Trophoblast cell (in vitro differentiated cells and primary cell): ENCODE measurements at regions not wholly inside any gene's neighbourhood (a gene's known extent, or its start where the extent isn't known, plus 50 kb on each side); places are given as distances from the start of the nearest gene placed in this dataset.

Experiments
- DNase-seq, 2 donors: peaks; one replicate each; pipeline ENCODE4 v3.0.0-alpha.2; 2016
- H2AFZ ChIP-seq: 2 replicates; pipeline ENCODE4 v1.6.1; 2013; ENCODE audit warnings: low read length, moderate library complexity, mild to moderate bottlenecking; ENCODE audit not compliant: insufficient read depth, poor library complexity
- H2AK5ac ChIP-seq: 2 replicates; pipeline ENCODE4 v1.6.1; 2013; ENCODE audit warnings: mild to moderate bottlenecking, low read length
- H2BK120ac ChIP-seq: 2 replicates; pipeline ENCODE4 v1.6.1; 2013; ENCODE audit warnings: low read length, mild to moderate bottlenecking, moderate library complexity; ENCODE audit not compliant: insufficient read depth, poor library complexity
- H2BK12ac ChIP-seq: 2 replicates; pipeline ENCODE4 v1.6.1; 2013; ENCODE audit warnings: mild to moderate bottlenecking, low read length, moderate library complexity
- H2BK5ac ChIP-seq: 2 replicates; pipeline ENCODE4 v1.6.1; 2013; ENCODE audit warnings: low read length, low read depth, moderate library complexity, mild to moderate bottlenecking; ENCODE audit not compliant: poor library complexity
- H3K14ac ChIP-seq: 2 replicates; pipeline ENCODE4 v1.6.1; 2013; ENCODE audit warnings: mild to moderate bottlenecking, low read length
- H3K18ac ChIP-seq: 2 replicates; pipeline ENCODE4 v1.6.1; 2013; ENCODE audit warnings: mild to moderate bottlenecking, low read length
- H3K23ac ChIP-seq: 2 replicates; pipeline ENCODE4 v1.6.1; 2013; ENCODE audit warnings: low read length
- H3K27ac ChIP-seq: 2 replicates; pipeline ENCODE4 v1.5.1; 2013; ENCODE audit warnings: low read depth, mild to moderate bottlenecking, inconsistent platforms, low read length, moderate library complexity
- H3K27me3 ChIP-seq: 2 replicates; pipeline ENCODE4 v1.6.1; 2013; ENCODE audit warnings: inconsistent platforms, mild to moderate bottlenecking, low read length, moderate library complexity; ENCODE audit not compliant: insufficient read depth
- H3K36me3 ChIP-seq, 2 experiments: 1 replicate in 1 of 2; 2 replicates in 1 of 2; pipeline ENCODE4 v1.6.1; 2013; ENCODE audit warnings: low read length in 2 of 2, mild to moderate bottlenecking in 2 of 2, moderate library complexity in 1 of 2; ENCODE audit not compliant: insufficient read depth in 2 of 2, control insufficient read depth in 1 of 2
- H3K4ac ChIP-seq: 2 replicates; pipeline ENCODE4 v1.6.1; 2013; ENCODE audit warnings: low read depth, mild to moderate bottlenecking, low read length, moderate library complexity
- H3K4me1 ChIP-seq, 2 experiments: 1 replicate in 1 of 2; 2 replicates in 1 of 2; pipeline ENCODE4 v1.6.1; 2013; ENCODE audit warnings: low read length in 2 of 2, mild to moderate bottlenecking in 2 of 2, moderate library complexity in 1 of 2; ENCODE audit not compliant: insufficient read depth in 2 of 2, control insufficient read depth in 1 of 2
- H3K4me2 ChIP-seq: 2 replicates; pipeline ENCODE4 v1.6.1; 2013; ENCODE audit warnings: inconsistent platforms, mild to moderate bottlenecking, low read length, moderate library complexity
- H3K4me3 ChIP-seq: 2 replicates; pipeline ENCODE4 v1.5.1; 2013; ENCODE audit warnings: mild to moderate bottlenecking, low read depth, low read length, inconsistent platforms
- H3K79me1 ChIP-seq: one replicate; pipeline ENCODE4 v1.6.1; 2013; ENCODE audit warnings: low read length
- H3K79me2 ChIP-seq: 2 replicates; pipeline ENCODE4 v1.6.1; 2013; ENCODE audit warnings: low read length, mild to moderate bottlenecking; ENCODE audit not compliant: control insufficient read depth, insufficient read depth, poor library complexity
- H3K9ac ChIP-seq: 2 replicates; pipeline ENCODE4 v1.6.1; 2013; ENCODE audit warnings: mild to moderate bottlenecking, low read length
- H3K9me3 ChIP-seq: 2 replicates; pipeline ENCODE4 v1.6.1; 2013; ENCODE audit warnings: low read depth, mild to moderate bottlenecking, control low read depth, inconsistent platforms, low read length; ENCODE audit not compliant: insufficient read depth
- H4K12ac ChIP-seq: 2 replicates; pipeline ENCODE4 v1.6.1; 2013; ENCODE audit warnings: low read depth, mild to moderate bottlenecking, low read length, moderate library complexity
- H4K8ac ChIP-seq: 2 replicates; pipeline ENCODE4 v1.6.1; 2013; ENCODE audit warnings: low read depth, mild to moderate bottlenecking, low read length, moderate library complexity
- H4K91ac ChIP-seq: one replicate; pipeline ENCODE4 v1.6.1; 2013; ENCODE audit warnings: low read depth, mild to moderate bottlenecking, low read length, moderate library complexity
- WGBS: extraction: QIAGEN DNeasy Blood & Tissue Kit; methylation state at CpG from one replicate; pipeline ENCODE4 v1.1.7; 2013; ENCODE audit warnings: missing lambda C conversion rate; ENCODE audit not compliant: insufficient read length, insufficient coverage; ENCODE audit errors: extremely low coverage; 5-methylcytosine and 5-hydroxymethylcytosine counted together

- Histone ChIP-seq H3K4me1 (peaks cover 0 to 4% of the 10 kb centered on the region in 2 experiments), H3K27me3 (no peaks in the 10 kb centered on the region), H4K91ac (no peak overlapping the region), H2BK12ac (no peak overlapping the region), H2AK5ac (no peak overlapping the region), H3K9ac (no peak overlapping the region), H2BK5ac (no peak overlapping the region), H3K23ac (no peak overlapping the region), H3K79me1 (no peaks in the 10 kb centered on the region), H3K4ac (no peak overlapping the region), H3K27ac (no peak overlapping the region), H3K14ac (no peak overlapping the region), H2BK120ac (no peak overlapping the region), H3K4me2 (no peak overlapping the region), H3K4me3 (no peak overlapping the region), H3K9me3 (peaks cover 1% of the 10 kb centered on the region), H3K79me2 (no peaks in the 10 kb centered on the region), H3K36me3 (no peaks in the 10 kb centered on the region), H3K18ac (no peak overlapping the region), H4K12ac (no peak overlapping the region), H4K8ac (no peak overlapping the region), H2AFZ (no peak overlapping the region)
- no peak for DNase-seq
- WGBS = no CpG with 5 or more reads among the region's 5 CpGs
These were observed 121.0 kb upstream of the OPCML start for GRCh38 chr11:133653336-133653735.

DNA sequence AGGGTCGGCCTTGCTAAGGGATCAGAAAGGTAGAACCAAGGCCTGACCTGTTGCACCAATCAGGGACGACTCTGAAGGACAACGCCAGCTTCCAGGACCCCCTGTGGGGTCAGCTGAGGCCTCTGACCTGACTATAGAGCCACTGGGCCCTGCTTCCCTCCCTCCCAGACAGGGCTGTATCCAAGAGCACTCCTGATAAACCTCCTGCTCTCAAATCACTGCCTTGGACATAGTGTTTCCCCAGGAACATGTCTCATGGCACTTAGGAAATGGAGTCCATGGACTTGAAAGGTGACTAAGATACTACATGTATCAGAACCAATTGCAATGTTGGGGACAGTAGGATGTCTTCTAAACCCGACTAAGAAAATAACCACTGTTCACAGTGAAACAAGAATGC is 117.8 kb upstream of the OPCML start:
- H2BK5ac ChIP-seq = no peak overlapping the region
- no peak overlapping the region for H3K4me3 ChIP-seq
- H3K27me3 ChIP-seq = no peaks in the 10 kb centered on the region
- no peaks in the 10 kb centered on the region for H3K36me3 ChIP-seq
- no peak overlapping the region for H2BK120ac ChIP-seq
- H2BK12ac ChIP-seq = no peak overlapping the region
- no peak overlapping the region for H3K14ac ChIP-seq
- H3K9me3 ChIP-seq = peaks cover 1% of the 10 kb centered on the region
- no peak overlapping the region for H2AK5ac ChIP-seq
- H3K18ac ChIP-seq = no peak overlapping the region
- H3K4me1 ChIP-seq = no peaks in the 10 kb centered on the region
- peak overlapping the region; percentile 38 for H3K9ac ChIP-seq
- WGBS = no CpG with 5 or more reads among the region's 4 CpGs
- no peak overlapping the region for H3K4ac ChIP-seq
- H4K8ac ChIP-seq = no peak overlapping the region
- H3K79me2 ChIP-seq = no peaks in the 10 kb centered on the region
- DNase-seq = no peak
- H3K27ac ChIP-seq = no peak overlapping the region
- H4K91ac ChIP-seq = no peak overlapping the region
- no peak overlapping the region for H4K12ac ChIP-seq
- H2AFZ ChIP-seq = no peak overlapping the region
- no peak overlapping the region for H3K23ac ChIP-seq
- no peak overlapping the region for H3K4me2 ChIP-seq
- H3K79me1 ChIP-seq = no peaks in the 10 kb centered on the region

GRCh38 chr11:133649040-133649439 is 116.7 kb upstream of the OPCML start:
- Histone ChIP-seq H3K4me2 (no peak overlapping the region), H4K91ac (no peak overlapping the region), H2AFZ (no peak overlapping the region), H4K12ac (no peak overlapping the region), H2BK12ac (no peak overlapping the region), H3K9me3 (peaks cover 1% of the 10 kb centered on the region), H3K27me3 (no peaks in the 10 kb centered on the region), H3K4me3 (no peak overlapping the region), H3K36me3 (no peaks in the 10 kb centered on the region), H2AK5ac (no peak overlapping the region), H2BK120ac (no peak overlapping the region), H3K4me1 (no peaks in the 10 kb centered on the region), H3K9ac (no peak overlapping the region), H3K27ac (no peak overlapping the region), H3K23ac (no peak overlapping the region), H4K8ac (no peak overlapping the region), H3K18ac (no peak overlapping the region), H2BK5ac (no peak overlapping the region), H3K4ac (no peak overlapping the region), H3K79me1 (no peaks in the 10 kb centered on the region), H3K79me2 (no peaks in the 10 kb centered on the region), H3K14ac (no peak overlapping the region)
- WGBS = no CpG with 5 or more reads among the region's 16 CpGs
- no peak for DNase-seq

DNA sequence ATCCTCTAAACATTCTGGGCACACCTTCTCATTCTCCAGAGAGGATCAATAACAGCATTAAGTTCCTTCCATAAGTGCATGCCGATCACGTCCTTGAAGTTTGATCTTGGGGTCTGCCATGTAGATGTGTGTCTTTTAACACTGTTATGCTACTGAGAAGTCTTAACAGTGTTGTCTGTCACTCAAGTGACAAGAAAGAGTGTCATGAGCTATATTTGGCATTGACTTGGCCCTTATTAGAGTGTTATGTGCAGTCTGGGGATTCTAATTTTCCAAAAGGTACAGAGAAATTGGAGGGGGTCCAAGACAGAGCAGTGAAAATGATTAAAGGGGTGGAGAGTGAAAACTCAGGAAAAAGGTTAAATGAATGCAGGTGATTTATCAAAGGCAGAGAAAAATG is 107.1 kb upstream of the OPCML start:
- Histone ChIP-seq H4K12ac (no peak overlapping the region), H3K4me2 (no peak overlapping the region), H4K8ac (no peak overlapping the region), H4K91ac (no peak overlapping the region), H2AK5ac (no peak overlapping the region), H3K4ac (no peak overlapping the region), H2BK5ac (no peak overlapping the region), H3K36me3 (no peaks in the 10 kb centered on the region), H3K79me1 (no peaks in the 10 kb centered on the region), H3K27ac (no peak overlapping the region), H3K23ac (no peak overlapping the region), H3K9ac (no peak overlapping the region), H3K27me3 (no peaks in the 10 kb centered on the region), H3K9me3 (no peaks in the 10 kb centered on the region), H2AFZ (no peak overlapping the region), H2BK12ac (no peak overlapping the region), H3K14ac (no peak overlapping the region), H3K18ac (no peak overlapping the region), H3K4me1 (no peaks in the 10 kb centered on the region), H3K79me2 (no peaks in the 10 kb centered on the region), H2BK120ac (no peak overlapping the region), H3K4me3 (no peak overlapping the region)
- WGBS = no CpG with 5 or more reads among the region's 2 CpGs
- no peak for DNase-seq
